CD14-positive monocyte (primary cell): ENCODE measurements at regions not wholly inside any gene's neighbourhood (a gene's known extent, or its start where the extent isn't known, plus 50 kb on each side); places are given as distances from the start of the nearest gene placed in this dataset.

Experiments used
- DNase-seq, 3 donors: peaks; one replicate each; pipeline ENCODE4 v3.0.0-alpha.2; 2011 to 2022
- H2AFZ ChIP-seq: 2 replicates; pipeline ENCODE4 v1.6.0; 2012; ENCODE audit warnings: mild to moderate bottlenecking, low read depth, low read length, inconsistent platforms; ENCODE audit not compliant: insufficient read depth, poor library complexity, severe bottlenecking
- H3K27ac ChIP-seq, 2 donors: 1 replicate in 1 of 2; 2 replicates in 1 of 2; pipeline ENCODE4 v1.5.1; 2012 to 2013; ENCODE audit warnings: low read length in 2 of 2, control low read depth in 1 of 2, inconsistent platforms in 1 of 2, low read depth in 1 of 2, mild to moderate bottlenecking in 1 of 2
- H3K27me3 ChIP-seq, 2 donors: one replicate each; pipeline versions ENCODE4 v1.6.0 to v1.6.1; 2011 to 2013; ENCODE audit warnings: low read length in 2 of 2; ENCODE audit not compliant: control insufficient read depth in 2 of 2, insufficient read depth in 2 of 2
- H3K36me3 ChIP-seq, 2 donors: replicated peaks in 1 of 2; 1 replicate in 1 of 2; 2 replicates in 1 of 2; pipeline versions ENCODE4 v1.5.1 to v1.6.1; 2012 to 2013; ENCODE audit warnings: low read length in 2 of 2, control low read depth in 1 of 2, inconsistent platforms in 1 of 2, mild to moderate bottlenecking in 1 of 2; ENCODE audit not compliant: insufficient read depth in 2 of 2, control insufficient read depth in 1 of 2
- H3K4me1 ChIP-seq, 2 donors: 1 replicate in 1 of 2; 2 replicates in 1 of 2; pipeline versions ENCODE4 v1.5.1 to v1.6.1; 2012 to 2013; ENCODE audit warnings: low read length in 2 of 2, control low read depth in 1 of 2, inconsistent platforms in 1 of 2, mild to moderate bottlenecking in 1 of 2, moderate library complexity in 1 of 2; ENCODE audit not compliant: insufficient read depth in 2 of 2, control insufficient read depth in 1 of 2
- H3K4me2 ChIP-seq: replicated peaks from 2 replicates; pipeline ENCODE3; 2012; ENCODE audit warnings: low read length, moderate library complexity, mild to moderate bottlenecking; ENCODE audit not compliant: poor library complexity, severe bottlenecking; ENCODE audit errors: extremely low read depth
- H3K4me3 ChIP-seq, 3 experiments: fragments of 200-600 bp in 1 of 3; sonication (generic) in 1 of 3; replicated peaks in 1 of 3; 1 replicate in 2 of 3; 2 replicates in 1 of 3; pipeline ENCODE4 v1.5.1; 2011 to 2013; ENCODE audit warnings: low read length in 3 of 3, mild to moderate bottlenecking in 3 of 3, control low read depth in 2 of 3, low read depth in 2 of 3, inconsistent platforms in 1 of 3, moderate library complexity in 1 of 3
- H3K79me2 ChIP-seq: 2 replicates; pipeline ENCODE4 v1.6.0; 2012; ENCODE audit warnings: mild to moderate bottlenecking, control low read depth, inconsistent platforms, low read length, moderate library complexity; ENCODE audit not compliant: insufficient read depth
- H3K9ac ChIP-seq: 2 replicates; pipeline ENCODE4 v1.6.0; 2017; ENCODE audit warnings: low read length, mild to moderate bottlenecking; ENCODE audit not compliant: insufficient read depth, poor library complexity, severe bottlenecking
- H3K9me3 ChIP-seq, 2 donors: replicated peaks in 1 of 2; 1 replicate in 1 of 2; 2 replicates in 1 of 2; pipeline versions ENCODE4 v1.5.1 to v1.6.1; 2012 to 2013; ENCODE audit warnings: low read length in 2 of 2, control low read depth in 1 of 2; ENCODE audit not compliant: control insufficient read depth in 1 of 2, insufficient read depth in 1 of 2
- H4K20me1 ChIP-seq: 2 replicates; pipeline ENCODE4 v1.6.0; 2012; ENCODE audit warnings: mild to moderate bottlenecking, low read length, control low read depth, moderate library complexity; ENCODE audit not compliant: insufficient read depth
- H3K27ac Mint-ChIP-seq, 7 donors: one replicate each; pipeline ENCODE4 v1.8.0; 2020; ENCODE audit warnings: mild to moderate bottlenecking in 7 of 7, mixed read lengths in 7 of 7, moderate library complexity in 6 of 7, inconsistent platforms in 2 of 7
- H3K27me3 Mint-ChIP-seq, 3 donors: one replicate each; pipeline ENCODE4 v1.8.0; 2021 to 2022; ENCODE audit warnings: low read depth in 3 of 3, mild to moderate bottlenecking in 3 of 3, mixed read lengths in 3 of 3, moderate library complexity in 3 of 3, inconsistent platforms in 1 of 3
- H3K36me3 Mint-ChIP-seq, 2 donors: one replicate each; pipeline ENCODE4 v1.8.0; 2020; ENCODE audit warnings: mixed read lengths in 2 of 2, inconsistent platforms in 1 of 2, mild to moderate bottlenecking in 1 of 2
- H3K4me1 Mint-ChIP-seq: one replicate; pipeline ENCODE4 v1.8.0; 2020; ENCODE audit warnings: mild to moderate bottlenecking, mixed read lengths
- H3K4me3 Mint-ChIP-seq, 2 donors: one replicate each; pipeline ENCODE4 v1.8.0; 2020; ENCODE audit warnings: mild to moderate bottlenecking in 2 of 2, mixed read lengths in 2 of 2, moderate library complexity in 1 of 2
- H3K9me3 Mint-ChIP-seq, 7 donors: one replicate each; pipeline ENCODE4 v1.8.0; 2020 to 2022; ENCODE audit warnings: mixed read lengths in 7 of 7, mild to moderate bottlenecking in 6 of 7, moderate library complexity in 6 of 7, inconsistent platforms in 2 of 7
- CTCF ChIP-seq: fragments of 200-600 bp; IDR thresholded peaks from one replicate; pipeline ENCODE4 v1.8.0; 2022; ENCODE audit warnings: antibody characterized with exemption, mild to moderate bottlenecking
- WGBS: methylation state at CpG from one replicate; pipeline ENCODE4 v1.1.5; 2013; ENCODE audit warnings: missing lambda C conversion rate; ENCODE audit not compliant: insufficient coverage; 5-methylcytosine and 5-hydroxymethylcytosine counted together
- intact Hi-C, 2 donors: fragments of 100-400 bp; cut with micrococcal nuclease; formaldehyde crosslinking; loops; one replicate each; pipeline versions ENCODE4 v1.15.0 to v1.15.1; 2023

- Mint-ChIP-seq H3K9me3 (peaks cover 2 to 9% (median 4%) of the 10 kb centered on the region in 7 donors), H3K36me3 (no peaks in the 10 kb centered on the region), H3K27ac (no peak overlapping the region), H3K4me1 (no peaks in the 10 kb centered on the region), H3K27me3 (peaks cover 1 to 4% (median 3%) of the 10 kb centered on the region in 3 donors), H3K4me3 (no peak overlapping the region)
- Histone ChIP-seq H3K27ac (no peak overlapping the region), H3K9me3 (no peaks in the 10 kb centered on the region), H3K9ac (no peak overlapping the region), H3K79me2 (no peaks in the 10 kb centered on the region), H4K20me1 (no peaks in the 10 kb centered on the region), H3K27me3 (no peaks in the 10 kb centered on the region), H3K4me2 (no peak overlapping the region), H3K36me3 (no peaks in the 10 kb centered on the region), H3K4me1 (no peaks in the 10 kb centered on the region), H2AFZ (no peak overlapping the region), H3K4me3 (no peak overlapping the region)
- intact Hi-C loops: no loop called here
- no peak for TF ChIP-seq CTCF
- DNase-seq: no peak
- WGBS: 95% methylated on average over 3 of the region's 4 CpGs
Measured at GRCh38 chr10:21043044-21043443, 145.9 kb upstream of the NEBL start.

GRCh38 chr10:21042536-21042935 is 145.4 kb upstream of the NEBL start:
- no peak for DNase-seq
- Histone ChIP-seq H3K36me3 (no peaks in the 10 kb centered on the region), H3K27me3 (no peaks in the 10 kb centered on the region), H2AFZ (no peak overlapping the region), H3K27ac (no peak overlapping the region), H3K4me1 (no peaks in the 10 kb centered on the region), H3K9ac (no peak overlapping the region), H3K4me3 (no peak overlapping the region), H3K9me3 (no peaks in the 10 kb centered on the region), H3K4me2 (no peak overlapping the region), H4K20me1 (no peaks in the 10 kb centered on the region), H3K79me2 (no peaks in the 10 kb centered on the region)
- H3K4me1 Mint-ChIP-seq: no peaks in the 10 kb centered on the region
- intact Hi-C loops: no loop called here
- no peaks in the 10 kb centered on the region for H3K36me3 Mint-ChIP-seq
- no peak for TF ChIP-seq CTCF
- WGBS: no CpG with 5 or more reads among the region's 1 CpG
- H3K9me3 Mint-ChIP-seq: peaks cover 2 to 9% (median 4%) of the 10 kb centered on the region in 7 donors
- H3K4me3 Mint-ChIP-seq: no peak overlapping the region
- peaks cover 1 to 4% (median 3%) of the 10 kb centered on the region in 3 donors for H3K27me3 Mint-ChIP-seq
- no peak overlapping the region for H3K27ac Mint-ChIP-seq
